ENCODE measurements at regions not wholly inside any gene's neighbourhood (a gene's known extent, or its start where the extent isn't known, plus 50 kb on each side); places are given as distances from the start of the nearest gene placed in this dataset.

DNA sequence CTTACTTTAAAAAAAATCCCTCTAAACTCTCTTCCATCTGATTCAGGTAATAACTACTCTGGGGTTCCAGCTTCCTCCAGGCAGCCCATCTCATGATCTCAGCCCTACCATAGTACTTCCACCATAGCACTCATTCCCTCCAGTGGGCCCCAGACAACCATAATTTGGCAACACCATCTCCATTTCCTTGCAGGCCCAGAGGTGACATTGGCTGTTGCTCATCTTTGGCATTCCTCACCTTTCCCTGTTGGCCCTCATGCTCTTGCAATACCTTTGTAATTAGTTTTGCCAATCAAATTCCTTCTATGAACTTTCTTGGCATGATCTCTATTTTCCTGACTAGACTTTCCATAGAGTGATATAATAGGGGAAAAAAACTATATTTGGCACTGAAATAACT lies 60.1 kb downstream of the TAF11L14 start:
- TF ChIP-seq ZNF70 (CRISPR knock-in tag; IDR thresholded peaks at IDR 0.05) (no peak), OSR1 (CRISPR knock-in tag; IDR thresholded peaks at IDR 0.05) (no peak), PATZ1 (CRISPR knock-in tag; IDR thresholded peaks at IDR 0.05; ENCODE audit: borderline replicate concordance) (no peak), ARNTL (CRISPR knock-in tag; IDR thresholded peaks at IDR 0.05; ENCODE audit: borderline replicate concordance, low read depth) (no peak), POU6F1 (CRISPR knock-in tag; IDR thresholded peaks at IDR 0.05; ENCODE audit: borderline replicate concordance, low read depth) (no peak), PPARA (CRISPR knock-in tag; IDR thresholded peaks at IDR 0.05; ENCODE audit: borderline replicate concordance) (no peak)
